ENCODE measurements at regions not wholly inside any gene's neighbourhood (a gene's known extent, or its start where the extent isn't known, plus 50 kb on each side); places are given as distances from the start of the nearest gene placed in this dataset.

DNA sequence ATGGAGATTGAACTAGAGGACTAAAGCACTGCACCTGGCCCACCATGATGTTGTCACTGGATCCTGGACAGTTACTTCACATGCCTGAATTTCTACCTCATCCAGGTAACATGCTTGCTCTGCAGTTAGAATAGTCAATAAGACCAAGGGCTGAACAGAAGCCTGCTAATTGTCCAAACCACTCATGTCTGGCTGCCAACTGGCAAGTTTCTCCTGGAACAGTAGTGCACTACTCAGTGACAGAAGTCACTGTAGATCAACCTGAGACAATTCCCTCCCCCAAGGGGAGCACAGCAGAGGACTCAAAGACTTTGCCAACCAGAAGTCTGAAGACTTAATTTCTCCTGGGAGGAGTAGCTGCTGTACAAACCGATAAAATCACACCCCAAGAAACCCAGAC, 454.6 kb upstream of the MARCKS start:
- in situ Hi-C loops (cut with HindIII; ENCODE audit: low pct_unique_long_range_greater_than_20kb, low sequenced_read_pairs) = no loop called here
- CTCF ChIA-PET = no interaction called here
- intact Hi-C loops (cut with micrococcal nuclease; ENCODE audit: unreplicated experiment) = no loop called here

GRCh38 chr6:113403966-113404595, 453.1 kb upstream of the MARCKS start:
- DNase-seq (ENCODE audit: low read depth, low spot score) = no peak
- TF ChIP-seq POLR2AphosphoS5 (IDR thresholded peaks at IDR 0.05; ENCODE audit: low read depth, low read length) (no peak), SIN3A (IDR thresholded peaks at IDR 0.05; ENCODE audit: borderline replicate concordance, insufficient read depth, low read depth, low read length) (no peak), CTCF (IDR thresholded peaks at IDR 0.05) (no peak), TCF7L2 (IDR thresholded peaks at IDR 0.05; ENCODE audit: low read depth, low read length) (no peak)
- TF ChIP-seq, protein P1, sequence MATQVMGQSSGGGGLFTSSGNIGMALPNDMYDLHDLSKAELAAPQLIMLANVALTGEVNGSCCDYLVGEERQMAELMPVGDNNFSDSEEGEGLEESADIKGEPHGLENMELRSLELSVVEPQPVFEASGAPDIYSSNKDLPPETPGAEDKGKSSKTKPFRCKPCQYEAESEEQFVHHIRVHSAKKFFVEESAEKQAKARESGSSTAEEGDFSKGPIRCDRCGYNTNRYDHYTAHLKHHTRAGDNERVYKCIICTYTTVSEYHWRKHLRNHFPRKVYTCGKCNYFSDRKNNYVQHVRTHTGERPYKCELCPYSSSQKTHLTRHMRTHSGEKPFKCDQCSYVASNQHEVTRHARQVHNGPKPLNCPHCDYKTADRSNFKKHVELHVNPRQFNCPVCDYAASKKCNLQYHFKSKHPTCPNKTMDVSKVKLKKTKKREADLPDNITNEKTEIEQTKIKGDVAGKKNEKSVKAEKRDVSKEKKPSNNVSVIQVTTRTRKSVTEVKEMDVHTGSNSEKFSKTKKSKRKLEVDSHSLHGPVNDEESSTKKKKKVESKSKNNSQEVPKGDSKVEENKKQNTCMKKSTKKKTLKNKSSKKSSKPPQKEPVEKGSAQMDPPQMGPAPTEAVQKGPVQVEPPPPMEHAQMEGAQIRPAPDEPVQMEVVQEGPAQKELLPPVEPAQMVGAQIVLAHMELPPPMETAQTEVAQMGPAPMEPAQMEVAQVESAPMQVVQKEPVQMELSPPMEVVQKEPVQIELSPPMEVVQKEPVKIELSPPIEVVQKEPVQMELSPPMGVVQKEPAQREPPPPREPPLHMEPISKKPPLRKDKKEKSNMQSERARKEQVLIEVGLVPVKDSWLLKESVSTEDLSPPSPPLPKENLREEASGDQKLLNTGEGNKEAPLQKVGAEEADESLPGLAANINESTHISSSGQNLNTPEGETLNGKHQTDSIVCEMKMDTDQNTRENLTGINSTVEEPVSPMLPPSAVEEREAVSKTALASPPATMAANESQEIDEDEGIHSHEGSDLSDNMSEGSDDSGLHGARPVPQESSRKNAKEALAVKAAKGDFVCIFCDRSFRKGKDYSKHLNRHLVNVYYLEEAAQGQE (IDR thresholded peaks at IDR 0.05; ENCODE audit: insufficient read depth in 1 of 2, low read depth in 2 of 2, low read length in 1 of 2) = no peak
- POLR2A ChIA-PET = no interaction called here

More for the DNA sequence above, 454.6 kb upstream of the MARCKS start:
- H3K27me3 ChIP-seq (ENCODE audit: control insufficient read depth, insufficient read depth, low read length) = no peaks in the 10 kb centered on the region
- no peak overlapping the region for H3K27ac ChIP-seq (ENCODE audit: low read length)
- no peaks in the 10 kb centered on the region for H3K4me1 ChIP-seq (ENCODE audit: control insufficient read depth, insufficient read depth, low read length)
- POLR2A ChIA-PET = no interaction called here
- no peak overlapping the region for H3K4me3 ChIP-seq (ENCODE audit: low read depth in 2 of 2, low read length in 2 of 2)
- H3K36me3 ChIP-seq (ENCODE audit: control insufficient read depth, insufficient read depth, low read length) = no peaks in the 10 kb centered on the region
- BruUV-seq (replicated peaks) = no TSS peak
- no peak for DNase-seq (ENCODE audit: low read depth, low spot score)
- H3K9me3 ChIP-seq (ENCODE audit: control insufficient read depth, insufficient read depth, low read depth, low read length) = no peaks in the 10 kb centered on the region
- TF ChIP-seq CTCF (IDR thresholded peaks at IDR 0.05) = no peak
- TF ChIP-seq, protein P1 (IDR thresholded peaks at IDR 0.05; ENCODE audit: insufficient read depth in 1 of 2, low read depth in 2 of 2, low read length in 1 of 2) = no peak
- TF ChIP-seq TCF7L2 (IDR thresholded peaks at IDR 0.05; ENCODE audit: low read depth, low read length) = no peak
- TF ChIP-seq SIN3A (IDR thresholded peaks at IDR 0.05; ENCODE audit: borderline replicate concordance, insufficient read depth, low read depth, low read length) = no peak
- TF ChIP-seq POLR2AphosphoS5 (IDR thresholded peaks at IDR 0.05; ENCODE audit: low read depth, low read length) = no peak
- no peak for ATAC-seq

More at GRCh38 chr6:113403966-113404595, 453.1 kb upstream of the MARCKS start:
- H3K4me3 ChIP-seq (ENCODE audit: low read depth in 2 of 2, low read length in 2 of 2) = no peak overlapping the region
- no peak overlapping the region for H3K27ac ChIP-seq (ENCODE audit: low read length)
- CTCF ChIA-PET = no interaction called here
- in situ Hi-C loops (cut with HindIII; ENCODE audit: low pct_unique_long_range_greater_than_20kb, low sequenced_read_pairs) = no loop called here
- no peaks in the 10 kb centered on the region for H3K36me3 ChIP-seq (ENCODE audit: control insufficient read depth, insufficient read depth, low read length)
- no peak for ATAC-seq
- no peaks in the 10 kb centered on the region for H3K9me3 ChIP-seq (ENCODE audit: control insufficient read depth, insufficient read depth, low read depth, low read length)
- H3K4me1 ChIP-seq (ENCODE audit: control insufficient read depth, insufficient read depth, low read length) = no peaks in the 10 kb centered on the region
- H3K27me3 ChIP-seq (ENCODE audit: control insufficient read depth, insufficient read depth, low read length) = no peaks in the 10 kb centered on the region
- BruUV-seq (replicated peaks) = no TSS peak
- intact Hi-C loops (cut with micrococcal nuclease; ENCODE audit: unreplicated experiment) = no loop called here
